Peyer's patch (tissue), 4 donors: ENCODE measurements at regions not wholly inside any gene's neighbourhood (a gene's known extent, or its start where the extent isn't known, plus 50 kb on each side); places are given as distances from the start of the nearest gene placed in this dataset.
A peak's percentile ranks its signal among the peaks of the same experiment; 100 is the strongest.

Source experiments
- CTCF ChIP-seq, 6 experiments: fragments of 450-650 bp in 4 of 6; fragments of 200-600 bp in 2 of 6; sonication (generic) in 1 of 6; IDR thresholded peaks; one replicate each; pipeline ENCODE4 v1.5.1; 2017 to 2019; ENCODE audit warnings: antibody characterized with exemption in 6 of 6, mild to moderate bottlenecking in 3 of 6, moderate library complexity in 1 of 6
- POLR2A ChIP-seq, 2 donors: fragments of 450-650 bp; IDR thresholded peaks; one replicate each; pipeline ENCODE4 v1.5.1; 2017; ENCODE audit warnings: antibody characterized with exemption in 2 of 2, mild to moderate bottlenecking in 2 of 2, moderate library complexity in 2 of 2

DNA sequence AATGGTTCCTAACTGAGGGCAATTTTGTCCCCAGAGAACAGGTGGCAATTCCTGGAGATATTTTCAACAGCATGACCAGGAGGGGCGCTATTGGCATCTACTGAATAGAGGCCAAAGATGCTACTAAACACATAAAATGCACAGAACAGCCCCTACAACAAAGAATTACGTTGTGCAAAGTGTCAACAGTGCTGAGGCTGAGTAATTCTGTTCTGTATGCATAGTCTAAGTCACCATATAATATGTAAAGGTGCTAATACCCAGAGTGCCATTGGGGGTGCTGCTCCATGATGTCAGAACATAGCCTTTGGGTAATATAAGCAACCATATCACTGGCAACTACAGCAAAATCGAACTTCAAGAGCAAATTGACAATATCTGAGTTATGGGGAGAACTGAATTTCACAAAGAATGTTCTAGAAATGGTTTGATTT is 213.3 kb upstream of the PHYHIPL start:
- TF ChIP-seq CTCF (IDR thresholded peaks at IDR 0.05) = peak in 1 of 6 experiments; percentile 11
- TF ChIP-seq POLR2A (IDR thresholded peaks at IDR 0.05) = no peak
